ENCODE measurements at regions not wholly inside any gene's neighbourhood (a gene's known extent, or its start where the extent isn't known, plus 50 kb on each side); places are given as distances from the start of the nearest gene placed in this dataset.

DNA sequence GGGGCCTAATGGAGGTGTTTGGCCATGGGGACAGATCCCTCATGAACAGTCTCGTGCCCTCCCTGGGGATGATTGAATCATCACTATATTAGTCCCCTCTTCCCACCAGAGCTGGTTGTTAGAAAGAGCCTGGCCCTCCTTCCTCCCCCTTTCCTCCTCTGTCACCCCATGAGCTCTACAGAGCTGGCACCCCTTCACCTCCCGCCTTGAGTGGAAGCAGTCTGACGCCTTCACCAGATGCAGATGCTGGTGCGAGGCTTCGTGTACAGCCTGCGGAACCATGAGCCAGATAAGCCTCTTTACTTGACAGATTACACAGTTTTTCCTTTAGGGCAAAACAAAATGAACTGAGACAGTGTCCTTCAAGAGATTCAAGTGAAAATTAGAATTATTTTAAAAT is 74.4 kb upstream of the RIPOR2 start:
- no peak for DNase-seq
- in situ Hi-C loops (cut with MboI; ENCODE audit: low pct_unique_long_range_greater_than_20kb, low sequenced_read_pairs), result no loop called here

- in situ Hi-C loops (cut with MboI; ENCODE audit: low pct_unique_long_range_greater_than_20kb, low sequenced_read_pairs), result no loop called here
These were observed 75.3 kb upstream of the RIPOR2 start for GRCh38 chr6:25010902-25011625.

DNA sequence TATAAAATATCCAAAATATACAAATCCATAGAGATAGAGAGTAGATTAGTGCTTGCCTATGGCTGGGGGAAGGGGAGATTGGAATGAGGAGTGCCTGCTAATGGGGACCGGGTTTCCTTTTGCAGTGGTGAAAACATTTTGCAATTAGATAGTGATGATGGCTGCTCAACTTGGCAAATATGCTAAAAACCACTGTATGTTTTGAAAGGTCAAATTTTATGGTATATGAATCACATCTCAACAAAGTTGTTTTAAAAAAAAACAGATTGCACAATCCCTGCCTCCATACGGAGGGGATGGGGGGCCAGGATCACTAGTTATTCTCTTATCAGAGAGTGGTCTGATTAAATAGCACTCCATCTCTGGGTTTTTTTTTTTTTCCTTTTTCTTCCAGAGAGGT is 76.9 kb upstream of the RIPOR2 start:
- no peak for DNase-seq

More at GRCh38 chr6:25010902-25011625, 75.3 kb upstream of the RIPOR2 start:
- no peak for DNase-seq

DNA sequence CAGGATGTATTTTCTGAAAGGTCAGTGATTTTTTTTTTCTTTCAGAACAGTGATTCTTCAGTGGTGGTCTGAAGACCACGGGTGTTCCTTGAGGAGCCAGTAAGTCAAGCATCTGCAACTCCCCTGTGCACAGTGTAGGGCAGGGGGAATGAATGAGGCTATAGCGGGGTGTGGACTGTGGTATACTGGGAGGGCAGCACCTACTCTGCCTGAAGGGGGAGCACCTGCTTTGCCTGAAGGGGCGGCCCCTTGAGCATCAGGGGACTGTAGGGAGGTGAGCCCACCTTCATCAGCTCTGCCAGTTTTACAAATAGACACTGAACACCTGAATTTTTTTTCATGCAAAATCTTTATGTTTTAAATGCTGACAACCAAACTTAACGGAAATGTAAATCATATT is 77.5 kb upstream of the RIPOR2 start:
- in situ Hi-C loops (cut with MboI; ENCODE audit: low pct_unique_long_range_greater_than_20kb, low sequenced_read_pairs), result no loop called here
- DNase-seq, result no peak

More for the DNA sequence above, 76.9 kb upstream of the RIPOR2 start:
- in situ Hi-C loops (cut with MboI; ENCODE audit: low pct_unique_long_range_greater_than_20kb, low sequenced_read_pairs), result no loop called here

- in situ Hi-C loops (cut with MboI; ENCODE audit: low pct_unique_long_range_greater_than_20kb, low sequenced_read_pairs), result no loop called here
- DNase-seq, result no peak
These were observed 78.6 kb upstream of the RIPOR2 start for GRCh38 chr6:25014369-25014768.

DNA sequence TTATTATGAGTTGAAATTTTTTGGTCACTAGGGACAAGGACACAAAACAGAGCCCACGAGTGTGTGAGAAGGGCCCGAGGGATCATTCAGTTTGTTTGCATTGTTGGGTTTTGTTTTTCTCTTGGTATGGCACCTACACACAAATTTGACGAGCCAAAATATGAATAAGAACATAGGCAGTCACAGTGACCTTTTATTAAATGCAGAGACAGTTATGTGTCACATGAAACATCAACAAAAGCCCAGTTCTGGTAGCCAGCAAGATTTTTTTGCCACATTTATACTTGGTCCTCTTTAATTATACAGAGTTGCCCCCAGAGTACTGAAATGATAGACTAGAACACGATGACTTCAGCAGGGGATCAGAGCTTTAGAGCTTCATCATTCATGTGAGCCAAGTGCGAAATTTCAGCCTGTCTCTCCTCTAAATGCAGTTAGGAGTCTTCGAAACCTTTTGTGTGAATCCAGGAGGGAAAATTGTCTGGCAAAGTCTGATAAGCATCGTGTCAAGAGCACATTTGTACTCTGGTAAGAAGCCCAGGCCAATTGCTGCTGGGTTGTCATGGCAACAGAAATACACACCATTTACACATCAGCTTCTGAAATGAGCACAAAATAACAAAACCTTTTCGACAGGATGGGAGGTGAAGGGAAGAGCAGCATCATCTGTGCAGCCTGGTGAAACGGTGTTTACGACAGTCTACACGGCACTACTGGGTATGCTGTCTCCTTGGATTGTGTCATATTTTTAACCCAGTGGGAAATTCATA is 79.2 kb upstream of the RIPOR2 start:
- peak; percentile 40 for DNase-seq
- in situ Hi-C loops (cut with MboI; ENCODE audit: low pct_unique_long_range_greater_than_20kb, low sequenced_read_pairs), result no loop called here

- in situ Hi-C loops (cut with MboI; ENCODE audit: low pct_unique_long_range_greater_than_20kb, low sequenced_read_pairs), result no loop called here
These were observed 80.4 kb upstream of the RIPOR2 start for GRCh38 chr6:25016014-25016720.

DNA sequence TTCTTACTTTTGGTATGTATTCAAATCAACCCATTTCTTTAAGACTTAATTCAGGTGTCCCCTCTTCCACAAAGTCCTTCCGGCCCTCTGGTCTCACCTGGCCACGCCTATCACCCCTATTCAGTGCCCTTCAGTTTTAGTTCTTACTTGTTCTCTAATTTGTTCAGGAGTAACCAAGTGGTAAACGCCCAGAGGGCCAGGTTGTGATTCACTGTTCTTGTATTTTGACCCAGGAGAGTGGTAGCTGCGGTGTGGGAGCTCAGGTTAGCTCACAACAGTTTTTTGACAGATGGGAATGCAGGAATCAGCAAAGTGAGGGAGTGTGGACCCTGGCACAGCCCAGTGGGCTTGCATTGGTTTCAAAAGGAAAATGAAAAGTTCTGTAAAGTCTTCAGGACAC is 81.7 kb upstream of the RIPOR2 start:
- DNase-seq, result no peak
- in situ Hi-C loops (cut with MboI; ENCODE audit: low pct_unique_long_range_greater_than_20kb, low sequenced_read_pairs), result no loop called here

More at GRCh38 chr6:25016014-25016720, 80.4 kb upstream of the RIPOR2 start:
- DNase-seq, result no peak

DNA sequence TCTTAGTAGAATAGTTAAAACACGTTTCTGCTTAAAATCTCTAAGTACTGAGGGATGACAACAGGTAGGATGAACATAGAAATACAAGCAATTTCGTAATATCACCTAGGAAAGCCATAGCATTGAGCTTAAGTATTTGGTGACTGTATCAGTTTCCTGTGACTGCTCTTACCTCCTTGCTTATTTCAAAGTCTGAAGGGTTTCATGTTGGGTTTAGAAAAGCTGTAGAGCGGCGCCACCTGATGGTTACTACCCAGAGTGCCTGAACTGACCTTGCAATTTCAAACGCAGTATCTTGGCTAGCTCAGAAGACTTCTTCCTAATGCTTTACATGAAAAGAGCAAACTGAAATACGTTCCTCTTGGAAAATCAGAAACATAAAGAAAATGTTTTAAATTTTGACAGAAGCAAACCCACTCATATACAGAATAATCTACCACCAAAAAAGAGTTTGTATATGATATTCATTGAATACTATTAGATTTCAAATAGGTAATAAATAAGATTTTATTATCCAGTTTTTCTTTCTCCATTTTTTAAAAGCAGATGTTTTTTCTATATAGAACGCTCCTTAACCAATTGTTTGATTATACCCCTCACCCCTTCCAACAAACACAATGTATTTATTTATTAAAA is 82.3 kb upstream of the RIPOR2 start:
- in situ Hi-C loops (cut with MboI; ENCODE audit: low pct_unique_long_range_greater_than_20kb, low sequenced_read_pairs), result no loop called here
- peak; percentile 86 for DNase-seq

DNA sequence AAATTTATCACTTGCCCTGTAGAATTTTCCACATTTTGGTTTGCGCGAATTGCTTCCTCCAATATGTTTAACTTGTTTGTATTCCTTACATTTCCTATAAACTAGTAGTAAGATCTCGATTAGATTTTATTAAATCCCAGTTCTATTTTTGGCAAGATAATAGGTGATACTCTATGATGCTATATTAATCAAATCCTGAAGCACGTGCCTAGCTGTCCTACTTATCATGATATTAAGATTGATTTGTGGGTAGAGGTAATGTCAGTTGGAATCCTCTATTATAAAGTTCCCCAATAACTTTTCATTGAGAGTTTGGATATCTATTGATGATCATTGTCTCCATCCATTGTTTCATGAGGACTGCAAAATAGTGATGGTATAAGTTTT is 82.8 kb upstream of the RIPOR2 start:
- in situ Hi-C loops (cut with MboI; ENCODE audit: low pct_unique_long_range_greater_than_20kb, low sequenced_read_pairs), result no loop called here
- DNase-seq, result no peak

- DNase-seq, result no peak
- in situ Hi-C loops (cut with MboI; ENCODE audit: low pct_unique_long_range_greater_than_20kb, low sequenced_read_pairs), result no loop called here
These were observed 86.4 kb upstream of the RIPOR2 start for GRCh38 chr6:25022140-25022553.

DNA sequence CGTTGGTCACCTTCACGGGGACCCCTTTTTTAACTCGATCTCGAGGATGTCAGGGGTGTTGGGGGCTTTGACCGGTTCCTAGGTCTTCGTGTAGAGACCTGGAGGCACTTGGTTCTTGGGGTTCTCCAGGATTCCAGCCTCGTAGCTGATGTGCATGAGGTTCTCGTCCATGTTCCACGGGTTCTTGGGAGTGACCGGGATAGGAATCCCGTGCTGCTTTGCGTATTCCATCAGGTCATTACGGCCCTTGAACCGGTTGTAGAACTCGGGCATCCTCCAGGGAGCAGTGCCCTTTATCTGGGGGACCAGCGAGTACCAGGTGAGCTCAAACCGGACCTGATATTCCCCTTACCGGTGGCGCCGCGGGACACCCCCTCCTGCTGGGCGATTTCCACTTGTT is 88.0 kb upstream of the RIPOR2 start:
- in situ Hi-C loops (cut with MboI; ENCODE audit: low pct_unique_long_range_greater_than_20kb, low sequenced_read_pairs), result no loop called here
- DNase-seq, result no peak

DNA sequence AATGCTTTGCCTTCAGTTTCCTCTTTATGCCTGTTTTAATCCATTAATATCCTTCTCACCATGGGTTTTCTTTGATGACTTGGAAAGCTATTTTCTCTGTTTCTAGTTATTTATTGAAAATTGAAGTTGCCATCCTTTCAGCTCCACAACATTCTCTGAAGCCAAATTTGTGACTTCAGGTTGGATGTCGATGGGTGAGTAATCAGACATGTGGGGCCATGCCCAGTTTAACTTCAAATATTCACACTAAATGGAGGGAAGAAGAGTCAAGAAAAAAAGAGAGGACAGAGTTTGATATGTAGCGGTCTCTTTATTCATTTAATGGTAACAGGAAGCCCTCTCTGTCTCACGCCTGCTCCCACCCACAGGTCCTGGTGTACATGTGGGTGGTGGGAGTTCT is 89.1 kb upstream of the RIPOR2 start:
- in situ Hi-C loops (cut with MboI; ENCODE audit: low pct_unique_long_range_greater_than_20kb, low sequenced_read_pairs), result no loop called here
- no peak for DNase-seq

DNA sequence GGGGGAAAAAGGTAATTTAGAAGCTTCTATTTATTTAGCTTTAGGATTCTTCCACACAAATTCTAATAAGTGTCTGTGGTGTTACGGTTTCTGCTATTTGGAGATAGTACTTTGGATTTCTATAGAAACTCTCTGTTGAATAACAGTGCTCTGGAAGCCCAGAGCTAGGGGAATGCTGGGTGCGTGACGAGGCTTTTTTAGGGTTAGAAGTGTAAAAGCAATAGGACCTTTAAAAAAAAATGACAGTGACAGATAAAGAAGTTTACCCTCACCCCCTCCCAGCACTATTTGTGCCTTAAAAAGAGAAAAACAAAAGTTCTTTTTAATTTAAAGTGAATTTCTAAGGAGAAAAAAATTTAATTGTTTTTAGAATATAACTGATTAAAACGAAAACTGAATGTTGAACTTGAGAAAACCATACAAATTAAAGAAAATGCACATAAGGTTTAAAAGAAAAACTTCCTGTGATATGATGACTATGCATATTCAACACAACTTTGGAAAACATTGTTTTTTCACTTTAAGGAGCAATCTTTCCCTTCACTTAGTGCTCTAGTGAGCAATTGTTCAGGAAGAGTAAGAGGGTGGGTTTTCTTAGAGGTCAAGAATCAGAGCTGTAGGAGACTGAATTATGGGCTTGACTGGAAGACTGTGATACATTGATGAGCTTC is 89.6 kb upstream of the RIPOR2 start:
- DNase-seq, result no peak
- in situ Hi-C loops (cut with MboI; ENCODE audit: low pct_unique_long_range_greater_than_20kb, low sequenced_read_pairs), result no loop called here

GRCh38 chr6:25025919-25026301 is 90.2 kb upstream of the RIPOR2 start:
- DNase-seq, result no peak
- in situ Hi-C loops (cut with MboI; ENCODE audit: low pct_unique_long_range_greater_than_20kb, low sequenced_read_pairs), result no loop called here

- no peak for DNase-seq
- in situ Hi-C loops (cut with MboI; ENCODE audit: low pct_unique_long_range_greater_than_20kb, low sequenced_read_pairs), result no loop called here
These were observed 91.0 kb upstream of the RIPOR2 start for GRCh38 chr6:25026723-25027122.

- no peak for DNase-seq
- in situ Hi-C loops (cut with MboI; ENCODE audit: low pct_unique_long_range_greater_than_20kb, low sequenced_read_pairs), result no loop called here
These were observed 91.6 kb upstream of the RIPOR2 start for GRCh38 chr6:25027221-25027916.

DNA sequence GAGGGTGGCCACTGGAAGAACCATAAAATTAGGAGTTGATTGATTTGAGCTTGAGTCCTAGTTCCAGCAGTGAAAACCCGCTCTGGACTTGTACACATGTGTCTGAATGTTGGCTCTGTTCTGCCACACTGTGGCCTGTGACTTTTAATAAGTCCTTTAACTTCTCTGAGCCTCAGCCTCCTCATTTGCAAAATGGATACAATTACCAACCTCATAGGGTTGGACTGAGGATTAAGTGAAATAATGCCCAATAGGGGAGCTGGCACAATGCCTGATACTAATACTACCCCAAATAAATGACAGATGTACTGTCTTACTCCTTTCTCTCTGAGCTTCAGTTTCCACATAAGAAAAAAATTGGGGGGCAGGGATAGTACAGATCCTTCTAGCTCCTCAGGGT is 92.6 kb upstream of the RIPOR2 start:
- in situ Hi-C loops (cut with MboI; ENCODE audit: low pct_unique_long_range_greater_than_20kb, low sequenced_read_pairs), result no loop called here
- DNase-seq, result no peak

DNA sequence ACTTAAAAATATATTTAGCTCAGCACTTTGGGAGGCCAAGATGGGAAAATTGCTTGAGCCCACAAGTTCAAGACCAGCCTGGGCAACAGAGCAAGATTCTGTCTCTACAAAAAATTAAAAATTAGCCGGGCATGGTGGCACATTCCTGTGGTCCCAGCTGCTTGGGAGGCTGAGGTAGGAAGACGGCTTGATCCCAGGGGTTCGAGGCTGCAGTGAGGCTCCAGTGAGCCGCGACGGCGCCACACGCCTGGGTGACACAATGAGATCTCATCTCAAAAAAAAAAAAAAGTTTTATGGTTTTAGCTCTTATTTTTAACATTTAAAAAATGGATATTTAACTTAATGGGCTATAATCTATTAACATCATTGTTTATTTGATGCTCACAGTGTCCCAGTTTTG is 97.2 kb upstream of the RIPOR2 start:
- DNase-seq, result no peak
- in situ Hi-C loops (cut with MboI; ENCODE audit: low pct_unique_long_range_greater_than_20kb, low sequenced_read_pairs), result no loop called here
